GM21367 (cell line): ENCODE measurements at regions not wholly inside any gene's neighbourhood (a gene's known extent, or its start where the extent isn't known, plus 50 kb on each side); places are given as distances from the start of the nearest gene placed in this dataset.

Experiments used
- ATAC-seq: cut with Tn5 transposase; IDR thresholded peaks from one replicate; pipeline ENCODE4 v1.9.1; 2021; ENCODE audit not compliant: unreplicated experiment

- no peak for ATAC-seq
These were observed 933.6 kb downstream of the EFNA5 start for GRCh38 chr5:106737111-106737510.

GRCh38 chr5:106732624-106733023 is 938.1 kb downstream of the EFNA5 start:
- no peak for ATAC-seq

GRCh38 chr5:106730912-106731311 is 939.8 kb downstream of the EFNA5 start:
- no peak for ATAC-seq

DNA sequence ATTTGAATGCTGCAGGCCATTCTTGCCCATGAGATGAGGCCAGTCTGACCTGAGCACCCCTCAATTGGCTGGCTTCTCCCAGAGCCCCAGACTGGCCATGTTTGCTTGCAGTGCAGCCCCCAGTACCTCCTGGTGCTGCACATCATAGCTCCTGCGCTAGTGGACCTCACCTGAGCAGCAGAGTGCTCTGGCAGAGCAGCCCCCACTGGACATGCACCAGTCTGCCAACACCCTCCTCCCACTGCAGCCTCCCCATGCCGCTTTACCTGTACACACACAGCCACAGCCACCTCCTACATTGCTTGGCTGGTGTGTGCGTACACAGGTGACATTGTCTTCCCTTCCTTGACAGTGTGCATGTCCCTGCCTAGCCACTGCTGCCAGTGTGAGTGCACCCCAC is 940.2 kb downstream of the EFNA5 start:
- ATAC-seq = no peak

- no peak for ATAC-seq
These were observed 942.5 kb downstream of the EFNA5 start for GRCh38 chr5:106728208-106728607.

- no peak for ATAC-seq
These were observed 943.7 kb downstream of the EFNA5 start for GRCh38 chr5:106727071-106727470.

DNA sequence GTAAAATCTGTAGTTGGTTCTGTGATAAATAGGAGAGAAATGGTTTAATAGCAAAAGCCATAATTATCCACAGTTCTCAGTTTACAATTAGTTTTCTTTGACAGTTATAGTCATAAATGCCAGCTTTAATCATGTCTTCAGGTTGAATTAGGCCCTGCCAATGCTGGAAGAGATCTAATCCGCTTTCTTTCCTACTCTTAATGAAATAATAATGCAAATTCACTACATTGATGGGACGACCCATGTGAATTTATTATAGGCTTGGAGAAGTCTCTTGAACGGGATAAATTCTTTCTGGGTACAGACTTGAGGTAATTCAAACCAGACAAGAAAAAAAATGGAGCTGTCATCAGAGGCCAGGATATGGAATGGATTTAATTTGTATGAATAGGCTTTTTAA is 950.4 kb downstream of the EFNA5 start:
- no peak for ATAC-seq

GRCh38 chr5:106699796-106700195 is 970.9 kb downstream of the EFNA5 start:
- ATAC-seq = no peak

DNA sequence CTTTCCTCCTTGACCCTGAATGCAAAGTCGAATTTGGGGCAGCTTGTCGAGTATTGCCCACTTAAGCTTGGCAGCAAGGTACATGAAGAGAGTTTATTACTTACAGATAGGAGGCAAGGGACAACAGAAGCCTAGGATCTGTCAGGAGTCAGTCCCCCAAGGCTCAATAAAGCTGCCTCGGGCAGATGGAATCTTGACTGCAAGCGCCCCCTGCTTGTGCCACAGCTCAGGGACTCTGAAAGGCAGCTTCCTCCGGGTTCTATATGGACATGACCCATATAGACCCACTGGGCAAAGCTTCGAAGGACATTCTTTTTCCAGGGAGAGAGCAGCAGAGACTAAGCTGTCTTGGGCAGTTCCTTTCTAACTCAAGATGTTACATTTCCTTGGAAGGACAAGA is 971.5 kb downstream of the EFNA5 start:
- ATAC-seq = no peak

DNA sequence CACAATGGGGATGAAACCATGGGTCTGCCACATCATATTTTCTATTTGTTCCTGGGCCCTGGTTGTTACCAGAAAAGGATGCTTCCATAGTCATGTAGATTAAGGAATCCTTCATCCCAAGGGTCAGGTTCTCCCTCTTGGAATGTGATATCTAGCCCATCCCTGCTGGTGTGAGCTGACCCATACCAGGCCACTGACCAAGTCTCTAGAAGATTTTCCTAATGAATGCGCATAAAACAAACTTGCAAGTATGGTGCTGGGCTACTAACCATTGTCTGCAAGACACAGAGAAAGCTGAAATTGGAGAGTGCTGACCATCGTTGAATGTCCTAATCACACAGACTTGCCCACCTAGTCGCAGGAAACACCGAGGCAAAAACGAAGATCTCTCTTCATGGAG is 972.6 kb downstream of the EFNA5 start:
- no peak for ATAC-seq

GRCh38 chr5:106691701-106692100 is 979.0 kb downstream of the EFNA5 start:
- ATAC-seq = no peak

- ATAC-seq = no peak
These were observed 980.2 kb downstream of the EFNA5 start for GRCh38 chr5:106690585-106690984.

DNA sequence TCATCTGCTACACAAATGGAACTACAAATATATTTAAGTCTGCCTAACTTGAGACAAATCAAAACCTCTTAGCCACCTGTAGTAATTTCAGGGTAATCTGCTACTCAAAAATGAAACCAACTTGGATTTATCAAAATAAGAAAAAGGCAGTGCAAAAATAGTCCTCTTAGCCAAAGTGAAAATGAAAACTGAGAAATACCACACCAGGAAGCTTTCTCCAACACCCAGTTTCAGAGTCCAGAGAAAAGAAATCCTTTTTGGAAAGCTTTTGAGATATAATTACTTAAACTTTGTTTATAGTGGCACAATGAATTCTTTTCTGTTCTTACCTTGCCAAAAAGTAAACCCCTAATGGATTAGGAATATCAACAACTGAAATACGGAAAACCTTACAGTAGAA is 990.4 kb downstream of the EFNA5 start:
- ATAC-seq = no peak

DNA sequence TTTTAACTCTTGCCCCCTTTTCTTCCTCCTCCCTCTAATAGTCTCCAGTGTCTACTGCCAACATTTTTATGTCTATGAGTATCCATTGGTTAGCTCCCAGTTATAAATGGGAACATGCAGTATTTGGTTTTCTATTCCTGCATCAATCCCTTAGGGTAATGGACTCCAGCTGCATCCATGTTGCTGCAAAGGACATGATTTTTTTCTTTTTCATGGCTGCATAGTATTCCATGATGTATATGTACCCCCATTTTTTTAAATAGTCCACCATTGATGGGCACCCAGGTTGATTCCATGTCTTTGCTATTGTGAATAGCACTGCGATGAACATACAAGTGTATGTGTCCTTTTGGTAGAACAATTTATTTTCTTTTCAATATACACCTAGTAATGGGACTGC is 993.7 kb downstream of the EFNA5 start:
- ATAC-seq = no peak

- no peak for ATAC-seq
These were observed 995.0 kb downstream of the EFNA5 start for GRCh38 chr5:106675687-106676086.

GRCh38 chr5:106673941-106674340 is 996.8 kb downstream of the EFNA5 start:
- no peak for ATAC-seq

DNA sequence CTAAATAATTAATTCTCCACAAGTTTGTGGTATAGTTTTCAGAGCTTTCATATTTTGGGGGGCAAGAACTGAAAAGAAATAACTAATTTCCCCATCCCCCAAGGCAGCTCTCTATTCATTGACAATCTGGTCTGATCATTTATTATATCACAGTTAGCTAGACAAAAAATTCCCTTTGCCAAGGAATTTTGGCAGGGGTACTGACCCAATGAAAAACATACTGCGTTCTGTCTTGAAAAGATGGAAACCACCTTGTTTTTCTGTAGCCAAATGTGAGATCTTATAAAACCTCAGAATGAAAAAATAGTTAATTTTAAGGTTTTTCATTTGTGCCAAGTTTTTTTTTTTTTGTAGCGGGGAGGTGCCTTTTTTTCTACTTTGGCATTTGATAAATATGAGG is 1008.9 kb downstream of the EFNA5 start:
- no peak for ATAC-seq

DNA sequence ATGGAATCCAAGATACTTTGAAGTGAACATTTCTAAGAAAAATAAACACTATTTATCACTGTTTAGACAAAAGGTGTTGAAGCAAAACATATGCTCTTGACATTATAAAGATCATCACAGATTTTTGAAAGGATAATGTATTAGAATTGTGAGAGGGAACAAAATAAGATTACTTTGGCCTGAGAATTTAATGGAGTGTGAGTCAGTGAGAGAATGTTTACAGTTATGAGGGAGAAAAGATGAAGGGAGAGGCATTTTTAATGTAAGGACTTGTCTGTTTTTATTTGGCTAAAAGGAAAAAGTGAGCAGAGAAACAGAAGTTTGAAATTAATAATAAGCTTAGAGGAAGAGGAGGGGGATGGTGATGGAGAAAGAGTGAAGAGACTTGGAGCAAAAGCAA is 1010.1 kb downstream of the EFNA5 start:
- ATAC-seq = no peak

- no peak for ATAC-seq
These were observed 1012.6 kb downstream of the EFNA5 start for GRCh38 chr5:106658150-106658549.

- ATAC-seq = no peak
These were observed 1013.9 kb downstream of the EFNA5 start for GRCh38 chr5:106656821-106657220.

- no peak for ATAC-seq
These were observed 1021.7 kb downstream of the EFNA5 start for GRCh38 chr5:106649031-106649430.

DNA sequence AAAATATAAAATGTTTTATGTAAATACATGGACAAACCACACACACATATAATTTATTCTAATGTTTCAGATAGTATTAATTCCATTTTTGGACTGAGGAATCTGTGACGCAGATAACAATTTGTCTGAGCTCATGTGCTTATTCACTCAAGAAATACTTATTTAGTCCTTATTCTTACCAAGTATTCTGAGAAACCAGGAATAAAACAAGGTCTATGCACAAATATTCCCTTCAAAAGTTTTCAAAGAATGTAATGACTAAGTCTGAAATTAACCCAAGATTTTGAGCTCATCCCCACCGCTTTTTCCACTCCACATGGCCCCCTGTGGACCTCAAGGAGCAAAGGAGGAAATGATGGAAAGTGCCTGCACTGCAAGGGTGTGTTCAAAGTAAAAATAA is 1022.3 kb downstream of the EFNA5 start:
- ATAC-seq = no peak

GRCh38 chr5:106646106-106646505 is 1024.6 kb downstream of the EFNA5 start:
- ATAC-seq = no peak

DNA sequence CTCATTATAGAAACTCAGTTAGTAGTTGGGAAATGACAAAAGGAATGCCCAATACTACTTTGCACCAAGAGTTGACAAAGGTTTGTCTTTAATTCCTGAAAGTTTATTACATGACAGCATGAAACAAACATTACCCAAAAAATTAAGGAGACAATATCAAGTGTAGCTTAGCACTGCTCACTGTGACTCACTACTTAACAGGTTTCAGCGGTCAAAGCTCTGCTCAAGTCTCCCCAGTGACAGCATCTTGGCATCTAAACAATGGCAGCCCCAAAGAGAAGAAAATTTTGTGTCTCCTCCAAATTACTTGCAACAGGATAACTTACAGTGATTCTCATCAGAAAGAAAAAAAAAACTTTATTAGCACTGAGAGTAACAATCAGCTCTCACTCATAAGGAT is 1030.2 kb downstream of the EFNA5 start:
- no peak for ATAC-seq
